Nucleus accumbens (tissue), 56 donors: ENCODE measurements at regions not wholly inside any gene's neighbourhood (a gene's known extent, or its start where the extent isn't known, plus 50 kb on each side); places are given as distances from the start of the nearest gene placed in this dataset.
"Not testable (repeated sequence)": the region's sequence is repeated elsewhere in the genome, so short reads cannot be mapped to it uniquely, and the experiment has no call there.

ENCODE experiments used
- DNase-seq, 56 donors: peaks; one replicate each; lab custom pipeline; 2025; lab: John Stamatoyannopoulos, UW

GRCh38 chr5:3092664-3093063 lies 341.2 kb upstream of the IRX2 start:
- DNase-seq = no peak

GRCh38 chr5:3092211-3092610 lies 340.7 kb upstream of the IRX2 start:
- DNase-seq = no peak

- no peak for DNase-seq
Observed at GRCh38 chr5:3091040-3091774, 339.7 kb upstream of the IRX2 start.

GRCh38 chr5:3090305-3090704 lies 338.8 kb upstream of the IRX2 start:
- not testable (repeated sequence) for DNase-seq

GRCh38 chr5:3080366-3080765 lies 328.9 kb upstream of the IRX2 start:
- DNase-seq = no peak

GRCh38 chr5:3077684-3078083 lies 326.2 kb upstream of the IRX2 start:
- DNase-seq = no peak

GRCh38 chr5:3075309-3075708 lies 323.8 kb upstream of the IRX2 start:
- no peak for DNase-seq

- DNase-seq = no peak
Observed at GRCh38 chr5:3068401-3068800, 316.9 kb upstream of the IRX2 start.

- no peak for DNase-seq
Observed at GRCh38 chr5:3060283-3060682, 308.8 kb upstream of the IRX2 start.

GRCh38 chr5:3059488-3059887 lies 308.0 kb upstream of the IRX2 start:
- DNase-seq = no peak

- no peak for DNase-seq
Observed at GRCh38 chr5:3058942-3059341, 307.5 kb upstream of the IRX2 start.

- DNase-seq = no peak
Observed at GRCh38 chr5:3056866-3057265, 305.4 kb upstream of the IRX2 start.

- no peak for DNase-seq
Observed at GRCh38 chr5:3051400-3051799, 299.9 kb upstream of the IRX2 start.

- DNase-seq = no peak
Observed at GRCh38 chr5:3050863-3051262, 299.4 kb upstream of the IRX2 start.

- no peak for DNase-seq
Observed at GRCh38 chr5:3049261-3049660, 297.8 kb upstream of the IRX2 start.

GRCh38 chr5:3047212-3047774 lies 295.8 kb upstream of the IRX2 start:
- DNase-seq = no peak

GRCh38 chr5:3043600-3043999 lies 292.1 kb upstream of the IRX2 start:
- DNase-seq = no peak

- no peak for DNase-seq
Observed at GRCh38 chr5:3041001-3041400, 289.5 kb upstream of the IRX2 start.

GRCh38 chr5:3036041-3036788 lies 284.7 kb upstream of the IRX2 start:
- no peak for DNase-seq

GRCh38 chr5:3035452-3035851 lies 284.0 kb upstream of the IRX2 start:
- no peak for DNase-seq

GRCh38 chr5:3034881-3035280 lies 283.4 kb upstream of the IRX2 start:
- DNase-seq = no peak

- DNase-seq = no peak
Observed at GRCh38 chr5:3034449-3034848, 283.0 kb upstream of the IRX2 start.
